Left ventricle myocardium inferior (tissue), 1 donor: ENCODE measurements at regions not wholly inside any gene's neighbourhood (a gene's known extent, or its start where the extent isn't known, plus 50 kb on each side); places are given as distances from the start of the nearest gene placed in this dataset.

Source experiments
- DNase-seq: peaks from one replicate; pipeline ENCODE4 v3.0.0-alpha.2; 2020
- H3K27ac ChIP-seq: fragments of 200-600 bp; replicated peaks from 2 replicates; pipeline ENCODE4 v1.8.0; 2021
- H3K27me3 ChIP-seq: fragments of 200-600 bp; 2 replicates; pipeline ENCODE4 v1.8.0; 2021; ENCODE audit warnings: low read depth
- H3K36me3 ChIP-seq: fragments of 200-600 bp; 2 replicates; pipeline ENCODE4 v1.8.0; 2021
- H3K4me1 ChIP-seq: fragments of 200-600 bp; 2 replicates; pipeline ENCODE4 v1.8.0; 2021
- H3K4me3 ChIP-seq: fragments of 200-600 bp; 2 replicates; pipeline ENCODE4 v1.8.0; 2021; ENCODE audit warnings: mild to moderate bottlenecking, moderate library complexity
- H3K9me3 ChIP-seq: fragments of 200-600 bp; replicated peaks from 2 replicates; pipeline ENCODE4 v1.8.0; 2021
- CTCF ChIP-seq: fragments of 200-600 bp; IDR thresholded peaks from 2 replicates; pipeline ENCODE4 v1.8.0; 2021; ENCODE audit warnings: antibody characterized with exemption, mild to moderate bottlenecking, borderline replicate concordance
- intact Hi-C: fragments of 100-400 bp; cut with micrococcal nuclease; formaldehyde crosslinking; loops from one replicate; pipeline ENCODE4 v1.11.0; 2022
- donor health status: DM: no; HTN: yes; CAD: no; lungs with severe emphysema.

- no peak for DNase-seq
- H3K4me1 ChIP-seq: no peaks in the 10 kb centered on the region
- no peak for TF ChIP-seq CTCF
- no peaks in the 10 kb centered on the region for H3K27me3 ChIP-seq
- intact Hi-C loops: no loop called here
- no peak overlapping the region for H3K27ac ChIP-seq
- H3K36me3 ChIP-seq: no peaks in the 10 kb centered on the region
- H3K4me3 ChIP-seq: no peak overlapping the region
- H3K9me3 ChIP-seq: no peaks in the 10 kb centered on the region
Measured at GRCh38 chr12:11446372-11446771, 51.0 kb upstream of the PRB2 start.

GRCh38 chr12:11457996-11458645 is 62.8 kb upstream of the PRB2 start:
- Histone ChIP-seq H3K4me3 (no peak overlapping the region), H3K27me3 (no peaks in the 10 kb centered on the region), H3K27ac (no peak overlapping the region), H3K4me1 (no peaks in the 10 kb centered on the region), H3K9me3 (no peaks in the 10 kb centered on the region), H3K36me3 (no peaks in the 10 kb centered on the region)
- intact Hi-C loops: no loop called here
- no peak for DNase-seq
- no peak for TF ChIP-seq CTCF

DNA sequence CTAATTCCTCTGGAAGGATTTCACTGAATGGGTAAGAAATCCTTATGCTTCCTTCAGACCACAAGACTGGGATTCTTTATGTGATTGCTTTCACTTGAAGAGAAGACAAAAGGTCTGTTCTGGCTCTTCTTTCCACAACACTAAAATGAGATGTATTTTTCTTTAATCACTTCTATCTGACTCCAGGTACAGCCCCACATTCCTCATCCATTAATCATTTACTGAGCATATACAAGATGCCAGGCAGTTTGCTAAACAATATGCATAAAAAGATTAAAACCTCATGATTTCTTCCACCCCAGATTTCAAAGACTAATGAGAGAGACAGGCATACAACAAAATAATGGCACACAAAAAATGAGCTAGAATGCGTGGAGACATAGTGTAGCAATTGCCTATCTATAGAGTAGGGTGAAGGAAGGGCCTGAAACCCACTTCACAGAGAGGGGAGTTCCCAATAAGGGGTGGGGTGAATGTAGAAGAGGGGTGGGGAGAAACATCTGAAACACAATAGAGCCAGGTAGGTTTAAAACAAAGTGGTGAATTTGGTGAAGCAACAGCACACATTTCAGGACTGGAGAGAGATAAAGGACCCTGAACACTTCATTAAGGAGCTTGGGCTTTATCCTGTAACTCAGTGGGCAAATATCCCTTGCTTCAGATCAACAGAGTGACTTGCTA is 65.1 kb upstream of the PRB2 start:
- DNase-seq: no peak
- no peak for TF ChIP-seq CTCF
- intact Hi-C loops: no loop called here

DNA sequence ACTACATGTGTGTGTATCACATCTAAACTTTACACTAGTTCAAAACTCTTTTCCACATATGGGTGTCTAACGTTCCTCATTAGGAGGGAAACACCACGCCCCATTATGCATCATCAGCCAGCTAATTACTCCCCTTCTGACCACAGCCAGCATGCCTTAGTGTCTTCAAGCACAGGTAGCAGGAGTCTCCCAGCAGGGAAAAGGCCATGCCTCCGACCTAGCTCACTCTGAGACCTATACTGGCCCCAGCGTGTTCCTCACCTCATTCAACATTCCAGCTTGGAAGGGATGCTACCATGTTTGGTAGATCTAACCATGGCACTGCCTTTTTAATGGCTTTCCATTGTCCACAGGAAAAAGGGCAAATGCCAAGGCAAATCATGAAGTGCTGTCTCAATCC is 66.1 kb upstream of the PRB2 start:
- H3K9me3 ChIP-seq: no peaks in the 10 kb centered on the region
- no peaks in the 10 kb centered on the region for H3K4me1 ChIP-seq
- DNase-seq: no peak
- no peaks in the 10 kb centered on the region for H3K36me3 ChIP-seq
- H3K27me3 ChIP-seq: no peaks in the 10 kb centered on the region
- intact Hi-C loops: no loop called here
- TF ChIP-seq CTCF: no peak
- H3K4me3 ChIP-seq: no peak overlapping the region
- no peak overlapping the region for H3K27ac ChIP-seq

More for the DNA sequence above, 65.1 kb upstream of the PRB2 start:
- H3K4me3 ChIP-seq: no peak overlapping the region
- H3K36me3 ChIP-seq: no peaks in the 10 kb centered on the region
- no peaks in the 10 kb centered on the region for H3K9me3 ChIP-seq
- no peaks in the 10 kb centered on the region for H3K4me1 ChIP-seq
- no peak overlapping the region for H3K27ac ChIP-seq
- no peaks in the 10 kb centered on the region for H3K27me3 ChIP-seq

GRCh38 chr12:11477110-11477509 is 81.7 kb upstream of the PRB2 start:
- no peaks in the 10 kb centered on the region for H3K4me1 ChIP-seq
- H3K27ac ChIP-seq: no peak overlapping the region
- no peak overlapping the region for H3K4me3 ChIP-seq
- no peak for TF ChIP-seq CTCF
- no peak for DNase-seq
- H3K36me3 ChIP-seq: no peaks in the 10 kb centered on the region
- intact Hi-C loops: no loop called here
- no peaks in the 10 kb centered on the region for H3K9me3 ChIP-seq
- peaks cover 22% of the 10 kb centered on the region for H3K27me3 ChIP-seq
